ENCODE measurements at regions not wholly inside any gene's neighbourhood (a gene's known extent, or its start where the extent isn't known, plus 50 kb on each side); places are given as distances from the start of the nearest gene placed in this dataset.

DNA sequence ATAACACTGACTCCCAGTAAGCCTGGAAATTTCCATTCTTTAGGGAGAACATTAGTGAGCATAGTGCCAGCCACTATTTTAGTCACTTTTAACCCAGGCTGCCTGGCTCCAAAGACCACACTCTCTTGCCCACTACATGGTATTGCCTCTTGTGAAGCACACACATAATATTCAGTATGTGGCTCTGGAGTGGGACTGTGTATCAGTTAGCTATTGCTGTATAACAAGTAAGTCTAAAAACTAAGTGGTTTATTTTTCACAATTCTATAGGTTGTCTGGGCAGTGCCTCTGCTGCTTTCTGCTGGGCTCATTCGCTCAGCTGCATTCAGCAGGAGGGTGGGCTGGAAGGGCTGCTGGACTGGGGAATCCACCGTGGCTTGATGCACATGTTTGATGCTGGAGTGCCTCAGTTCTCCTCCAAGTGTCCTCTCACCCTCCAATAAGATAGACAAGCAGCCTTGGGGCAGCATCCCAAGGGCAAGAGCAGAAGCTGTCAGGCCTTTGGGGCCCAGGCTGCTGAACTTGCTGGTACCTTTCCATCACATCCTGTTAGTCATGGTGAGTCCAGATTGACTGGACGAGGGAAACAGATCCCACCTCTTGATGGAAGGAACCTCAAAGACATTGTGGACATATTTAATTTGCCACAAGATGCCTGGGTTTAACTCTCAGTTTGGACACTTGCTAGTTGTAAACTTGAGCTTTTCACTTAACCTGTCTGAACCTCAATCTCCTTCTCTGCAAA lies 66.6 kb upstream of the TLE3 start:
- DNase-seq = no peak

DNA sequence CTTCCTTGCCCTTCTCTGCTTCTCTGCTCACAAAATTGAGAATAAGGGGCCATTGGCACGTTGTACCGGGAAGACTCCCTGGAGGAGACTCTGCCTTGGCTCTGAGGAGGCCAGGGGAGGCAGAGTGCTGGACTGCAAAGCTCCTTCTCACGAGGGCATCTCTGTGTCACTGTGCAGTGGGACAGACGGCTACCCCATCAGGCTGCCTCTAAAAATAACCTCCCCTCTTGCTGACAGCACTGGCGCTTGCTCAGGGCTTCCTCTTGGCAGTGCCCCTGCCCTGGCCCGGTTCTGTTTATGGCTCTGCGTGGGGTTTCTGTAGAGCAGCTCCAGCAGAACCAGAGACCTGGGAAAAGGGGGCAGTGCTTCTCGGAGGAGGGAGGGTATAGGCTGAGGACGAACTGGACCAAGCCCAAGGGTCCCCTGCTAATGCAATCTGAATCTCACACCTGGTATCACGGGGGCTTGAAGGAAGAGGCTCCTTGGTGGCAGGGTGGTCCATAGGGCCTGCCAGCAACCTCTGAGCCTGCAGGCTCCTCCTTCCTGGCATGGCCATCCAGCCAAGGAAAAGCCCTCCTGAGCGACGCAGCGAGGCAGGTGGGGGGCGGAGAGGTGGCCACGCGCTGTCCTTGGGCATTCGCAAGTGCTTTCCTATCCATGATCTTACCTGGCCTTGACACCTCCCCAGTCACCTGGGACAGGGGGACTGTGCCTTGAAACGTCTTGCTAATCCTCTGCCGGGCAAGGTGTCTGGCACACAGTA lies 63.3 kb upstream of the TLE3 start:
- no peak for DNase-seq

DNA sequence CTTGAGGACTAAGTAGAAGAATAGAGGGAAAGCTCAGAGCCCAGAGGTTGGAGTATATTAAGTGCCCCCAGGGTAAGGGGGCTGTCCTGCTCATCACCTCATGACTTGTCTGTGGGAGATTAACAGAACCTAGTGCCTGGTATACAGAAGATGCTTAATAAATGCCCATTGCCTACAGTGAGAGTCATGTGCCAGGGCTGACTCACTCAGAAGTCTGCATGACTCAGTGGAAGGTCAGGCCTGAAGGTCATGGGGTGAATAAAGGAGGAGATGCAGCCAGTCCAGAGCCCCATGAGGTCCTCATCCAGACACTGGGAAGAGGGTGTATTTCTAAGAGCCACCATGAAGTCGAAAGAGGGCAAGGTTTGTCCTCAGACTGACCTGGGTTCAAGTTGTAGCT lies 62.5 kb upstream of the TLE3 start:
- DNase-seq = no peak

DNA sequence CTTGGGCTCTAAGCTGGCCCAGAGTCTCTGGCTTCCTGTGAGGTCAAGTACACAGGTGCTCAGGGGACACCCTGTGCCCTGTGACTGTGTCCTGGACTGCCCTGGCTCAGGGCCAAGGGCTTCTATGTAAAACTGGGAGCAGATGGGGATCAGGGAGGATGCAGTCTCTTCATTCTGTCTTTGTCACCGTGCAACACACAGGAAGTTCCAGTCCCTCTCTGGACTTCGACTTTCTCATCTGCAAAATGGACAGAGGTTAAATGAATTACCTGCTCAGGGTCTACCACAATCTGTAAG lies 61.9 kb upstream of the TLE3 start:
- no peak for DNase-seq

DNA sequence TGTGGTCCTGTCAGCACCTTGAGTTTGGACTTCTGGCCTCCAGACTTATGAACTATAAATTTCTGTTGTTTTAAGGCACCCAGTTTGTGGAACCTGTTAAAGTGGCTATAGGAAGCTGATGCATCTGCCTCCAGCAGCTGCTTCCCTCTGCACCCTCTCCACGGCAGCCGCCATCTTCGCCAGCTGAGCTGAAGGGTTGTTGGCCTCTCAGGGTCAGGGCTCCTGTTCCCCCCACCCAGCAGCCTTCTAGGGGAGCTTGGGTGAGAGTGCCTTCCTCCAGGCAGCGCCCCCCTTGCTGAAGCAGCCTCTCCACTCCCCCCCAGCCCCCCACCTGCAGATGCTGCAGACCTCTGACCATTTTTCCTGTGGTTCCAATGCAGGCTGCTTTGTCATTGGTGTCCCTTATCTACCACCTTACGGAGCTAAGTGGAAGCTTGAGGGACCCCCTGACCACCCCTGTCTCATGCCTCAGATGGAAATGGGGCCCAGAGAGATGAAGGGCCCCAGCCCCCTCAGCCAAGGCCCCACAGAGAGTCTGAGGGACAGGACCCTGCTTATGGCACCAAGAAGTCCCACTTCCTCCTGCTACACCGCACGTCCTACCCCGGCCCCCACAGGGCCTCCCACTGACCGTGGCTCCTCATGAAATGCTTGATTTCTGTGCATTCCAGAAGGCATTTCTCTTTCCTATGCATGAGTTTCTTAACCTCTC lies 61.4 kb upstream of the TLE3 start:
- DNase-seq = no peak

DNA sequence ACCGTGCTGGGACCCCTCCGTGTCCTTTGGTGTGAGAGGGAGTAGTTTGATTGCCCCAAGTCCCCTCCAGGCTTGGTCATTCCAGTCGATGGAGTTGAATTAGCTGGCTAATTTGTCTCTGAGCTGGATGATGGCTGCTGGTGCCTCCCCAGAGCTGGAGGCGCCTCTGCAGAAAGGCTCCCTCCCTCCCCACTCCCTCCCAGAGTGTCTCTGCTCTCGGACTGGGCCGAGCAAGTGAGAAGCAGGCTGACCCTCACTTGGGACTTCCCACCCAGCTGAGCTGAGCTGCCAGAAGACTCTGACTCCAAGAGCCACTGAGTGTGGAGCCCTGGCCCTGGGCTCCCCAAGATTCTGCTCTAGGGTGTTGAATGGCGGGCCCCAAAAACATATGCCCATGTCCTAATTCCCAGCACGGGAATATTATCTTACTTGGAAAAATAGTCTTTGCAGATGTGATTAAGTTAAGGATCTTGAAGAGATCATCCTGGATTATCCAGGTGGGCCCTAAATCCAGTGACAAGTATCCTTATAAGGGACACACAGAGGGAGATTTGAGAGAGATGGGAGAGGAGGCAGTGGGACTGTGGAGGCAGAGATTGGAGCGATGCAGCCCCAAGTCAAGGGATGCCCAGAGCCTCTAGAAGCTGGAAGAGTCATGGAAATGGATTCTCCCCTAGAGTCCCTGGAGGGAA lies 60.7 kb upstream of the TLE3 start:
- no peak for DNase-seq

DNA sequence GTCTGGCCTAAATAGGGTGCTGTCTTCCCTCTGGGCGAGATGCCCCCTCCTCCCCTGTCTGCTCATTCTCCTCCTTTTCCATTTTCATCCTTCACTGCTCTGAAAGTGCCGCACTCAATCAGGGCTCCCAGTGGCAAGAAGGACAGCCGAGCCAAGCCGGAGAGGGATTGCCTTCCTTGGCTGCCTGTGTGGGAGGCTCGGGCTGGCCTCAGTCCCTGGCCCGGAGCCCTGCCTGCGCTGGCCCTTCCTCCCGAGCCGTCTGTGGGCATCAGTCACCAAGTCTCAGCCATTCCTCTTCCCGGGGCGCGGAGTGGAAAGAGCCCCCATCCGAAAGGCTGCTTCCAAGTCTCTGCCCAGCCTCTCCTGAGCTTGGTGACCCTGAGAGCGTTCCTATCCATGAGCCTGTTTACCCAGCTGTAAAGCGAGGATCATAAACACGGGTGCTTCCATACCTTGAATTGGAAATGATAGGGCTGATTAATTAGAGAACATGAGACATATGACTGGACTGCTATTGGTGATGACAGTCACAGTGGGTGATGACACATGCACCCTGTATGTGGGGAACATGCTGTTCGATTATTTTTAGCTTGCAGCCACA lies 59.1 kb upstream of the TLE3 start:
- DNase-seq = no peak

DNA sequence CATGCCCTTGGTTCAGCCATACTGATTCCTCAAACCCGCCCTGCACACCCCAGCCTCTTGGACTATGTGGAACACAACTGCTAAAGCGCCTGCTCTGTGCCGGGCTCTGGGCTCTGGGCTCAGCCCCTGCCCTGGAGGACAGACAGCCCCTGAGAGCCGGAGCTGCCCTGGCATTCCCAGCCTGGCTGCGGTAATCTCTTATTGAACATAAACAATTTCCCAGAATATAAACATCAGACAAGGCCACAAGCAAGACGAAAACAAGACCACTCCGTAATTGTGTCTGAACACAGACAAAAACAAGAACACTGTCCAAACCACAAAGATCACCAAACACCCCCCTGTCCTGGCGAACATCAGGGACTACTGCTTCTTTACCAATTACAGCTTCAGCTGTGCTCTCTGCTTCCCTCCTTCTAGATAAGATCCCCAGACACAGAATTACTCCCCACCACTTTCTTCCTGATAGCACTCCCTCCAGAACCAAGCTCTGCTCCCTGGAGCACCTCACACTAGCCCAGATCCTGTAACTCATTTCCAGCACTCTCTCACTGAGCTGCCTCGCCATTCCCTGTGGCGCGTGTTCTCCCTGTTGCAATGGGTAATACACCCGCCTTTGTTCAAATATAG lies 57.1 kb upstream of the TLE3 start:
- no peak for DNase-seq

DNA sequence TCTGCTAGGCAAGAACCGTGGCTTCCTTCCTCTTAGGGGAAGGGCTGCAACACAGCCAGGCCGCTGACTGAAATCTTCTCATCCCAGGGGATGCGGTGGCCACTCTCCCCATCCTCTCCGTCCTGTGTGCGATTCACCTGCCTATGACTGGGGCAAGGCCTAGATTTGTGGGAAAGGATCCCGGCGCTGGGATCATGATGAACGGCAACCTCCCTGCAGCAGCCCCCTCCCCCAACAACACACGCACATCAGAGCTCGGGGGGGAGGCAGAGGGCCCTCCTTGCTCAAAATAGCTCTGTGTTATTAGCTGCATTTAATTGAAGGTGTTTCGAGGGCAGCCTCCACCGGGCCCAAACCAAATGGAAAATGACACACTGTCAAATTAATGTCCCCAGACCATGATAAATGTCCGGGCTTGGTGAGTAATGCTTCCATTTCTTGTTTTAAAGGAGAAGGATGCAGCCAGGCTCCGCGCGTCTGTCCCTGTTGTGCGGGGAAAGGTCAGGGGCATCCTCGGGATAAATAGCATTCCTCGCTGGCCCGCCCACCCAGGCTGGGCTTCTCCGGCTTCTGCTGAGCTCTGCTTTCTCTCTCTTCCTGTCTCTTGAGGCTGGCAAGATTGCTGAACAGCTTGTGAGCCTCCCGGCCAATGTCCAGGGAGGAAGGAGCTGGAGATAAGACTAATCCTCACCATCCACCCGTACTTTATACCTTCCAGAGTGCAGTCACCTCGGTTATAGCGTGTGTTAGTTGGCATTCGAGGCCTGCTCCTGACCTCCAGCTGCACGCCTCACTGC lies 56.4 kb upstream of the TLE3 start:
- no peak for DNase-seq

DNA sequence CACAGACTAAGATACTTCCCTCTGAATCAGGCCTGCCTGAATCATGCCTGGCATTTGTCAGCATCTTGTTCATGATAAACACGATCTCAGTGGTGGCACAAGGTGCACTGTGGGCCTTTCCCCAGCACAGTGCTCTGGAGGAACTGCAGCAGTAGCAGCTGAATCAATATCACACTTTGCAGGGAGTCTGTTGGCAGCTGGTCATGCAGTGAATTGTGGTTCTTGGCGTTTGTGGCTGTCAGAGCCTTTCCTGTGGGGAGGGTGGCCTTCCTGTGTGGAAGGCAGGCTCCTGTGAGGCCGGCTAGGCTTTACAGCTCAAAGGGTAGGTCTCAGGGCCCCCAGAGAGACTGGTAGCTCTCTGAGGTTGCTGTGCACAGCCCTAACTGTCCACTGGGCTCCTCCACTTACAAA lies 54.4 kb upstream of the TLE3 start:
- no peak for DNase-seq

DNA sequence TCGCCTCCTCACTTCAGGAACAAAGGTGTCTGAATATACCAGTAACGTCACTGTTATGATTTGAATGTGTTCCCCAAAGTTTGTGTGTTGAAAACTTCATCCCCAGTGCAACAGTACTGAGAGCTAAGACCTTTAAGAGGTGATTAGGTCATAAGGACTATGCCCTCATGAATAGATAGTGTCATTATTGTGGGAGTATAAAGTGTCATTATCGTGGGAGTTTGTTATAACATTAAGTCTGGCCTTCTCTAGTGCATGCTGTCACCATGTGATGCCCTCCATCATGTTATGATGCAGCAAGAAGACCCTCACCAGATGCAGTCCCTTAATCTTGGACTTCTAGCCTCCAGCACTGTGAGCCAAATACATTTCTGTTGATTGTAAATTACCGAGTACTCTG lies 53.7 kb upstream of the TLE3 start:
- DNase-seq = no peak

DNA sequence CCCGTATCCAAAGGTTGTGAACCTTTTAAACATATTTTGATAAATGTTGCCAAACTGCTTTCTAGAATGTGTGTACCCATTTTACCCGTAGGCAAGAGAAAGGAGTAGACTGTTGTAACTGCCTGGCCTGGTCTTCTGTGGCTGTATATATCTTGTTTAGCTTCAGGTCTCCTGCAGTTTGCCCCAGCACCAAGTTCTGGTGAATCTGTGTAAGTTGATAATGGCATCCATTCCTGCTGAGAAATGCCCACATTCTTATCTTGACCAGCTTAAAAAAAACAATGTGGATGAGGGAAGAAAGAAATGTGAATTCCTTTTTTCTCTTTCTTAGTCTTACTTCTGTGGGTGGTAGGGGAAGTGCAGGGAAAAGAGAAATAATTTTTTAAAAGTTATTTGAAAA lies 53.3 kb upstream of the TLE3 start:
- DNase-seq = no peak

DNA sequence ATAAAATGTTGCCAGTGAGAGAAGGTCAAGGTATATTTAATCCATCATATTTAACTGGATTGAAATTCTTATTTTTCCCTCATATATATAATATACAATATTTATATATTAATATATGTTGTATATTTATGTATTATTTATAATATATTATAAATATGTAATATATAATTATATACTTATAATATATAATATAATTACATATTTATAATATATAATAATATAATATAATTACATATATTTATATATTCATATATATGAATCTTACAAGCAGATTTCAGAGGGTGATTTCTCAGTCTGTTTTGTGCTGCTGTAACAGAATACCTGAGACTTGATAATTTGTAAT lies 52.7 kb upstream of the TLE3 start:
- DNase-seq = no peak

DNA sequence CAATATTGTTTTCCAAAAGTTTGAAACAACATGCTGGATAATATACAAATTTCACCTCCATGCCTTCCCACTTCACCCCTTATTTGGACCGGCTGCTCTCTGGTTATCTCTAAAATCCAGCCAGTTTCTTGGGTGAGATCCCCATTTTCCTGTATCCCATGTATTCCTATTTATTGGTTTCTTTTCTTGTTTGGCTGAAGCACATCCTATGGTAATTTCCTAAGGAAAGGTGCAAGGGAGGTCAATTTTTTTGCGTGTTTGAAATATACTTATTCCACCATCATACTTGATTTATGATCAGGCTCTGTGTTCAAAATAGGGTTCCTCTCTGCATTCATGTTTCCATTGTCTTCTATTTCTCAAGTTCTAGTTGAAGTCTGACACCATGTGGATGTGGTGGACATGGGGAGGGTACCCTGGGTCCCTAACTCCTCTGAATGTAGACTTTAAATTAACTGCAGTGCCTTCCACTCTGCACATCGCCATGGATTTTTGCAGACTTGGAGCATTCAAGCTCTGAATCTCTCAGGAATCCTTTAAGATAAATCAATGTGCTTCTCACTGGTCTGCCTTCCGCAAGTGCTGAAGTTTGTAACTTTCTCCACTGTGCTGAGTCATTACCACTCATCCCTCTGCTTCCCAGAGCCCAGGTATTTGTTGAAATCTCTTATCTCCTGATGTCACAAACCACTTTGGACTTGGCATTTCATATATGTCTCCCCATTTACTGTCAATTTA lies 52.1 kb upstream of the TLE3 start:
- DNase-seq = no peak

DNA sequence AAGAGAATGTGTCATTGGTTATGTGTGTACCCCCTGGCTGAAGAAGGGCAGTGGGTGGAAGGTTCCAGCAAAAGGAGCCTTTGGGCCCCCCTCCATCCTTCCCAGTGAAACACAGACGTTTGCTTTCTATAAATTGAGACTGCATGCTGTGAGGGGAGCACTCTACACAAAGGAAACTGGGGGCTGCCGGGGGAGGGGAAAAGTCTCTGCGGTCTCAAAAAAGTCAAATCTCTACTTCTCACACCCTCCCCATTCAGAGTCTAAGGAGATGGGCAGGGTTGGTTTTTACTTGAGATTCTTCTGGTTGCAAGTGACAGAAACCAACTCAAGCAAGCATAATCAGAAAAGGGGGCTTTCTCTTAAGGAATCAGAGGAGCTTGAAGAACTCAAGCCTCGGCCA lies 50.1 kb upstream of the TLE3 start:
- DNase-seq = no peak
